ENCODE measurements at regions not wholly inside any gene's neighbourhood (a gene's known extent, or its start where the extent isn't known, plus 50 kb on each side); places are given as distances from the start of the nearest gene placed in this dataset.
"Not testable (repeated sequence)": the region's sequence is repeated elsewhere in the genome, so short reads cannot be mapped to it uniquely, and the experiment has no call there.

DNA sequence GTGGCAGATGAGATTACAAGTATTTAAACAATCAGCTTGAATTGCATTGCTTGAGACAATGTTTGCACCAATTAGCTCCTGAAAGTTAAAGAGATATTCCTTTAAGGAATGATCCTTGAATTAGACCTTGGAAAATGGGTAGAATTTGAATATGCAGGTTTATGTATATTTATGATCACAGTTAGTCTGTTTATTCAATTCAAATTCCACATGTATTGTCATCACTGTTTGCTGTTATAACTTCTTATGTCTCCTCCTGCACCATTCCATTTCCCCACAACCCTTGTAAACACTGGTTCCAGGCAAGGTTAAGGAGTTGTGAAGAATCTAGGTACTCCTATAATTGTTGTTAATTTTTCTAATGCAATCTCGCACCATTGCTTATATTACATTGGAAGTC, 518.2 kb upstream of the PBX1 start:
- DNase-seq: no peak

- DNase-seq: no peak
These were observed 507.2 kb upstream of the PBX1 start for GRCh38 chr1:164051782-164052181.

- no peak for DNase-seq
These were observed 504.7 kb upstream of the PBX1 start for GRCh38 chr1:164054331-164054730.

DNA sequence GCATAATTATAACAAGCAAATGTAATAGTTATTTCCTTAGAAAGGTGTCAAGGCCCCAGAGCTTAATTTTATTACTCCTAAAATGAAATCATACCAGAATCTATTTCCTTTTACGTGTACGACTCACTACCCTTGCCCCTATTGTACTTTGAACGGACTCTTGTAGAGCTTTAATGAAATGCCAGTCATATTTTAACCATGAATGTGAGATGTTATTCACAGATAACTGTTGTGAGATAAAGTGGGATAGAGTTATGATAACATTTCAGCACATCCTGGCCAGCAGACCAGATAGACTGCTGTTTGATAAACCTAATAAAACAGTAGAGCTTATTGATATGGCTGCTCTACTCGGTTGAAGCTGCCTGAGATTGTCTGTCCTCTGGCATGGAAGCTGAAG, 500.8 kb upstream of the PBX1 start:
- no peak for DNase-seq

- DNase-seq: no peak
These were observed 497.5 kb upstream of the PBX1 start for GRCh38 chr1:164061528-164061927.

GRCh38 chr1:164064501-164064900, 494.5 kb upstream of the PBX1 start:
- DNase-seq: no peak

DNA sequence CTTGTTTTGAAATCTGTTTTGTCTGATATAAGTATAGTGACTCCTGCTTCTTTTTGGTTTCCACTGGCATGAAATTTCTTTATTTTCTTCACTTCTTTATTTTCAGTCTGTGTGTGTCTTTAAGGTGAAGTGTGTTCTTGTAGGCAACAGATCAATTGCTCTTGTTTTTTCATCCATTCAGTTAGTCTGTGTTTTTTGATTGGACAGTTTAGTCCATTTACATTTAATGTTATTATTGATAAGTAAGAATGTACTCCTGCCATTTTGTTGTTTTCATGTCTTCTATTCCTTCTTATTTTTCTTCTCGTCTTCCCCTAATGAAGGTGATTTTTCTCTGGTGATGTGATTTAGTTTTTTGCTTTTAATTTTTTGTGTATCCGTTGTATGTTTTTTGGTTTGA, 487.7 kb upstream of the PBX1 start:
- no peak for DNase-seq

DNA sequence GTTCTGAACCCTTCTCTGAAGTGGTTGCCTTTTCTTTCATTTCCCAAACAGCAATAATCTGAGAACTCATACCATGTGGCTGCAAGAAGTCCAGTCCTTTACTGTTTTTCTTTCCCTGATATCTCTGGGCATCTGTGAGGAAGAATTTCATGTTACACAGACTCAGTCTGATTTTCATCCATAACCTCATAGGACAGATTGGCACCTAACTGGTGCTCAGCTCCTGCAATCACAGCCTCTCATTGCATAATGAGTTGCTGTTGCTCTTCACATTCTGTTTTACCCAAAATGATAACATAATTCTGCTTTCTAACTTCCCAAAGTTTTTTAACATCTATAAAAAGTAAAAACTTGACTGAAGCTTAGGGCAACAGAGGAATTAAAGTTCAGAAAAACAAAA, 472.2 kb upstream of the PBX1 start:
- no peak for DNase-seq

- no peak for DNase-seq
These were observed 471.0 kb upstream of the PBX1 start for GRCh38 chr1:164087906-164088453.

GRCh38 chr1:164092603-164093353, 466.2 kb upstream of the PBX1 start:
- DNase-seq: no peak

DNA sequence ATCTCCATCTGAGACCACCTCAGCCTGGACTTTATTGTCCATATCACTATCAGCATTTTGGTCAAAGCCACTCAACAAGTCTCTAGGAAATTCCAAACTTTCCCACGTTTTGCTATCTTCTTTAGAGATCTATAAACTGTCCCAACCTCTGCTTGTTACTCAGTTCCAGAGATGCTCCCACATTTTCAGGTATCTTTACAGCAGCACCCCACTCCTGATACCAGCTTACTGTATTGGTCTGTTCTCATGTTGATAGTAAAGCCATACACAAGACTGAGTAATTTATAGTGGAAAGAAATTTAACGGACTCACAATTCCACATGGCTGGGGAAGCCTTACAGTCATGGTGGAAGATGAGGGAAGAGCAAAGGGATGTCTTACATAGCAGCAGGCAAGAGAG, 465.4 kb upstream of the PBX1 start:
- no peak for DNase-seq

DNA sequence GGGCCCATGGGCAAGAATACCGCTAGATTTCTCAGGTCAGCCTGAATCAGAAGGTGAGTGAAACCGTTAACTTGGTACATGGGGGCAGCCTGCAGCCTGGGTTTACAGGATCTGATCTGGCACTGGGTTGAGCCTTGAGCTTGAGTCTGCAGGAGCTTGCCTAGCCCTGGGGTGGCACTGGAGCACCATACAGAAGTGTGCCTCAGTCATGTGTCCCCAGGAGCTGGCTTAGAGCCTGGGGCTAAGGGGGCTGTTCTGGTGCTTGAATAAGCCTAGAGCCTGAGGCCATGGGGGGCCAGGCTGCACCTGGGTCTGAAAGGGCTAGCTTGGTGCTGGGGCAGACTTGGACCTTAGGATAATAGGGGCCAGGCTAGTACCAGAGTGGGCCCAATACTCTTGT, 457.2 kb upstream of the PBX1 start:
- no peak for DNase-seq

- DNase-seq: no peak
These were observed 427.0 kb upstream of the PBX1 start for GRCh38 chr1:164131949-164132348.

- peak; percentile 12 for DNase-seq
These were observed 421.6 kb upstream of the PBX1 start for GRCh38 chr1:164137273-164137925.

DNA sequence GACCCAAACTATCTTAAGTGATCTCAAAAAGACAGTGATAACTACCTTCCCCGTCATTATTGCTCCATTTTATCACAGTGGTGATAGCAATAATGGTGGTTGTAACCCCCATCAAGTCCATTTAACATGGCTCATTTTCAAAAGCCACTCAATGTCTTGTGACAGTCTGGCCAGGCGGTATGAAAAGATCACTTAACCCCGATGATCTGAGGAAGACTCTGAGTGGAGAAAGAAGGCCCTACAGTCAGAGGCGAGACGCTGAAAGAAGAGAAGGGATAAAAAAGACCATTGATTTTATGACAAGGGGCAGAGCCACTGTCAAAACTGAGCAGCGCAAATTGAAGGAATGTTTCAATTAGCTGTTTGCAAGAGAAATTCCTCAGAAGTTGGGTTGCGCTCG, 417.2 kb upstream of the PBX1 start:
- no peak for DNase-seq

DNA sequence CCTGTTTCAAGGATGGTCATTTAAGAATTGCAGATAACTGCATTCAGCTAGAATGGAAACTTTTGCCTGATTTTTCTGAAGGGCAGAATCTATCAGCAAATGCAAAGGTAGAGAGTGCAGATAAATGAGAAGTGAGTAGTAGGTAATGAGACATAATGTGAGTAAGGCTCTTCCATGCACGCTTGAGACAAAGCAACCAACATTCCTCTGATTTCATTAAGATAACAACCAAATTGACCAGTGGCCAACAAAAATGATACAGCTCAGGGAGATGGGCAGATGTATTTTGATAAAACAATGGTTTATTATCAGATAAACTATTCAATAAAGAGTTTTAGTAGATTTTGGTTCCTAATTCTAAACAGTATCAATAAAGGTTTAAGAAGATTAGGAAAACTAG, 404.4 kb upstream of the PBX1 start:
- DNase-seq: no peak

- DNase-seq: no peak
These were observed 403.6 kb upstream of the PBX1 start for GRCh38 chr1:164155347-164155746.

DNA sequence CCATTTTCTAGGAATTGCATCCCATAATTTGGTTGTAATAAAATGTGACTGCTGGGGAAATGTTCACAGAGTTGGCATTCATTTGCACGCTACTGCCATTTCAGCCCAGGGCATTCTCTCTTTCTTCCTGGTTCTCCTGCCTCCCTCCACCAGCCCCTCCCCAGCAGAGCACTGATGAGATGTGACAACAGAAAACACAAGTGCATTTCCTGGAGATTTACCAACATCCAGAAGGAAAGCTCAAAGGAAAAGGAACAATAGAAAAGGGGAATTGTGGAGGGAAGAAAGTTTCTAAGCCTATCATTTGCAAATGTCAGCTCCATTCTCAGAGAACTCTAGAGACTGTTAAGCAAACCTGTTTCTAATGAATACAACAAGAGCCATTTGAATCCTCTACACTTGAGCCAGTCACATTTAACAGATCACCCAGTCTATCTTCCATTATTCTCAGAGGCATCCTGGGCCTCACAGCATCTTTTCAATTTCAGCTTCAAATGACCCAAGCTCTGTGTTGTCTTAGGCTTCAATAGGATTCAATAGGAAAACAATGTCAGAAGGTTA, 395.6 kb upstream of the PBX1 start:
- DNase-seq: no peak

- DNase-seq: no peak
These were observed 393.5 kb upstream of the PBX1 start for GRCh38 chr1:164165466-164165865.

GRCh38 chr1:164166454-164166853, 392.5 kb upstream of the PBX1 start:
- not testable (repeated sequence) for DNase-seq

GRCh38 chr1:164177118-164177517, 381.9 kb upstream of the PBX1 start:
- DNase-seq: no peak

GRCh38 chr1:164180824-164181223, 378.2 kb upstream of the PBX1 start:
- DNase-seq: no peak

DNA sequence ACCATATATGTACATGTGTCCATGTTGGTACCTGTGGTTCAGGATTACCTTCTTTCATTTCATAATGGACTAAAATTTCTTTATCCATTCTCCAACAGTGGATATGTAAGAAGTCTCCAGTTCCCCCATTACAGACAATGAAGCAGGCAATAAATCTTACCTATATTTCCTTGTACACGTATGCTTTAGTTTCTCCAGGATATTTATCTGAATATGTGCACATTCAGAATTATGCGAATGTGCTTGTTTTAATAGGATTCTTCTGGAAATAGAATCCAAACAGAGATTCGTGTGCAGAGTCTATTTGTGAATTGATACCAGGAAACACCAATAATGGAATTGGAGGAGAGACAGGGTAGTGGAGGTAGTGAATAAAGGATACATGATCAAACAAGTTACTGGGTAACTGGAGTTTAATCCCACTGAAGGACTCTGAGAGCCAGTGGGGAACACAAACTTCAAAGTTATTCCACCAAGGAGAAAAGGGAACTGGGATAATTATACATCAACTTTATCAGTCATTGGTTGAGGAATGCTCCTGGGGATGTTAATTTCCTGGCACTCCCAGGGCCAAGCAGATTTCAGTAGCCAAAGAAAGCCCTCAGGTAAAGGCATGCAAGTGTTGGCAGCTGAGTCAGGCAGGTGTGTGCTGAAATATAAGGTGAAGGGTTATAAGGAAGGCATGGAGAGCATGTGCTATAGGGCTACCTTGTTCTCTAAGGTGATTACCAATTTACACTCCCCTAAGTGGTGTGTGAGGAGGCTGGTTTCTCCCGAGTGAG, 374.9 kb upstream of the PBX1 start:
- DNase-seq: no peak
